Activated T-cell treated with anti-CD3 and anti-CD28 coated beads, Interleukin-2, amount 50 U/mL, for 1 hour (primary cell): ENCODE measurements at regions not wholly inside any gene's neighbourhood (a gene's known extent, or its start where the extent isn't known, plus 50 kb on each side); places are given as distances from the start of the nearest gene placed in this dataset.

ENCODE experiments used
- DNase-seq: peaks from one replicate; pipeline ENCODE4 v3.0.0-alpha.2; 2020

GRCh38 chr18:1884623-1885022 lies 686.7 kb downstream of the METTL4 start:
- DNase-seq, result no peak

GRCh38 chr18:1891641-1892040 lies 679.7 kb downstream of the METTL4 start:
- no peak for DNase-seq

GRCh38 chr18:1892191-1892590 lies 679.1 kb downstream of the METTL4 start:
- DNase-seq, result no peak

- no peak for DNase-seq
These were observed 675.7 kb downstream of the METTL4 start for GRCh38 chr18:1895456-1896185.

GRCh38 chr18:1906421-1906820 lies 664.9 kb downstream of the METTL4 start:
- no peak for DNase-seq

GRCh38 chr18:1907470-1908206 lies 663.7 kb downstream of the METTL4 start:
- DNase-seq, result no peak

- DNase-seq, result no peak
These were observed 656.8 kb downstream of the METTL4 start for GRCh38 chr18:1914489-1914888.

- no peak for DNase-seq
These were observed 654.3 kb downstream of the METTL4 start for GRCh38 chr18:1916869-1917523.

GRCh38 chr18:1917569-1917968 lies 653.7 kb downstream of the METTL4 start:
- no peak for DNase-seq

GRCh38 chr18:1922066-1922465 lies 649.2 kb downstream of the METTL4 start:
- no peak for DNase-seq

- DNase-seq, result no peak
These were observed 642.6 kb downstream of the METTL4 start for GRCh38 chr18:1928711-1929110.

- no peak for DNase-seq
These were observed 641.6 kb downstream of the METTL4 start for GRCh38 chr18:1929720-1930119.

GRCh38 chr18:1930291-1931270 lies 640.7 kb downstream of the METTL4 start:
- DNase-seq, result no peak

- no peak for DNase-seq
These were observed 618.8 kb downstream of the METTL4 start for GRCh38 chr18:1952486-1952885.

GRCh38 chr18:1954583-1955312 lies 616.6 kb downstream of the METTL4 start:
- no peak for DNase-seq

GRCh38 chr18:1958798-1959197 lies 612.5 kb downstream of the METTL4 start:
- no peak for DNase-seq

GRCh38 chr18:1965016-1965415 lies 606.3 kb downstream of the METTL4 start:
- DNase-seq, result no peak

- no peak for DNase-seq
These were observed 605.8 kb downstream of the METTL4 start for GRCh38 chr18:1965541-1965940.

GRCh38 chr18:1968801-1969498 lies 602.4 kb downstream of the METTL4 start:
- DNase-seq, result no peak

- DNase-seq, result no peak
These were observed 594.8 kb downstream of the METTL4 start for GRCh38 chr18:1976484-1976883.

GRCh38 chr18:1982056-1982455 lies 589.2 kb downstream of the METTL4 start:
- DNase-seq, result no peak
